ENCODE measurements at regions not wholly inside any gene's neighbourhood (a gene's known extent, or its start where the extent isn't known, plus 50 kb on each side); places are given as distances from the start of the nearest gene placed in this dataset.

DNA sequence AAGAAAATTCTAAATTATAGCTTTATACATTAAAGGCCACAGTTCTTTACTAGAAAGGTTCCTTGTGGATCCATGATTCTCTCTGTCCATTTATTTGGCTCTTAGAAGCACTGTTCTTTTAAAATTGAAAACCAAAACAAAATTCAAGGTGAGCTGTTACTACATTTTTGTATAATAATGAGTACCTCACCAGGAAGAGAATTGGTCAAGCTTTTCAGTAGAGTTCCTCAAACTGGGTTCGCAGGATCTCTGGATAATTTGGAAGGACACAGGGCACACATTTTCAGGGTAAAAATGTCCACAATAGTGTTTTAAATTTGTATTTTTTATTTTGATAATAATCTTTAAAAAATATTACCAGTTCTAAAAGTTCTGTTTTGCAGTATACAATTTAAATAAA lies 93.0 kb downstream of the PPP1R3A start:
- no peaks in the 10 kb centered on the region for H3K27me3 ChIP-seq (ENCODE audit: insufficient read depth, low read length)
- no peaks in the 10 kb centered on the region for H3K27me3 Mint-ChIP-seq
- no peak overlapping the region for H3K27ac Mint-ChIP-seq
- no peak overlapping the region for H3K27ac ChIP-seq (ENCODE audit: low read depth, low read length)
- H3K4me3 ChIP-seq (ENCODE audit: low read length in 2 of 2): no peak overlapping the region
- no peak for DNase-seq
- H3K9me3 ChIP-seq (ENCODE audit: control insufficient read depth in 1 of 2, low read length in 2 of 2): no peaks in the 10 kb centered on the region
- H3K9me3 Mint-ChIP-seq: peaks cover 0 to 3% (median 0%) of the 10 kb centered on the region in 8 donors
- ChIA-PET POLR2A (ENCODE audit: partially characterized antibody) (no interaction called here), CTCF (ENCODE audit: partially characterized antibody) (no interaction called here)
- H3K36me3 ChIP-seq (ENCODE audit: insufficient read depth, low read length): no peaks in the 10 kb centered on the region
- H3K4me1 Mint-ChIP-seq: no peaks in the 10 kb centered on the region
- intact Hi-C loops (cut with micrococcal nuclease): no loop called here
- H3K36me3 Mint-ChIP-seq: no peaks in the 10 kb centered on the region
- no peak overlapping the region for H3K4me3 Mint-ChIP-seq
- no peaks in the 10 kb centered on the region for H3K4me1 ChIP-seq (ENCODE audit: insufficient read depth, low read length)

DNA sequence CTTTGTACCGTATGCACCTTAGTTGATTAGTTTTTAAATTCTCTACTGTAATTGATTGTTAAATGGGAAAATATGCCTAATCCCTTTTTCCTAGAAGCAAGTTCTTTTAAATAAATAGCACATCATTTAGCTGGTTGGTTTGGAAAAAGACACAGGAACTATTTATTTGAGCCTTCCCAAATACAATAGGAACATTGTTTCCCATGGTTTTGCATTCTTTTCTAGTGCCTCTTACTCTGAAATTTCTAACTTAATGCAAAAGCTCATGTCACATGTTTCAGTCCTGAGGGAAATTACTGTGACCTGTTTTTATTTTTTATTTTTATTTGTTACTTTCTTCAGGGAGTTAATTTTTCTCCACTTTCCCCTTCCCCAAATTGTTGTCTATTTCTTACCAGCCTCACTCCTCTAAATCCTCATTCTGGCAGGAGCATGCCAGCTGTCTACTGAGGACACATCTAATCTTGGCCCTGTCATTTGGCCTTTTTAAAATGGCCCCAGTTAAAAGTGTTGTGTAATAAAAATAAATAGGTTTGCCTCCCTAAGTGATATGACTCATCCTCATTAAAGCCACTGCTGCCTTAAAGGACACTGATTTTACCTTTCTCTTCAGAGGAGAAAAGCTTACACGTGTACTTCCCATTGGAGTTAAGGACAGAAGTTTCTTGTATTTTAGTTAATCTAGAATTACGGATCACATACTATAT lies 94.5 kb downstream of the PPP1R3A start:
- H3K27me3 ChIP-seq (ENCODE audit: insufficient read depth, low read length): no peaks in the 10 kb centered on the region
- H3K27me3 Mint-ChIP-seq: no peaks in the 10 kb centered on the region
- H3K9me3 ChIP-seq (ENCODE audit: control insufficient read depth in 1 of 2, low read length in 2 of 2): no peaks in the 10 kb centered on the region
- no peaks in the 10 kb centered on the region for H3K4me1 ChIP-seq (ENCODE audit: insufficient read depth, low read length)
- H3K36me3 ChIP-seq (ENCODE audit: insufficient read depth, low read length): no peaks in the 10 kb centered on the region
- H3K4me3 Mint-ChIP-seq: no peak overlapping the region
- no peak overlapping the region for H3K27ac Mint-ChIP-seq
- H3K36me3 Mint-ChIP-seq: no peaks in the 10 kb centered on the region
- H3K4me1 Mint-ChIP-seq: no peaks in the 10 kb centered on the region
- H3K9me3 Mint-ChIP-seq: peaks cover 0 to 3% (median 0%) of the 10 kb centered on the region in 8 donors
- no peak for DNase-seq
- no peak overlapping the region for H3K27ac ChIP-seq (ENCODE audit: low read depth, low read length)
- intact Hi-C loops (cut with micrococcal nuclease): no loop called here
- POLR2A ChIA-PET (ENCODE audit: partially characterized antibody): no interaction called here
- CTCF ChIA-PET (ENCODE audit: partially characterized antibody): no interaction called here
- H3K4me3 ChIP-seq (ENCODE audit: low read length in 2 of 2): no peak overlapping the region

DNA sequence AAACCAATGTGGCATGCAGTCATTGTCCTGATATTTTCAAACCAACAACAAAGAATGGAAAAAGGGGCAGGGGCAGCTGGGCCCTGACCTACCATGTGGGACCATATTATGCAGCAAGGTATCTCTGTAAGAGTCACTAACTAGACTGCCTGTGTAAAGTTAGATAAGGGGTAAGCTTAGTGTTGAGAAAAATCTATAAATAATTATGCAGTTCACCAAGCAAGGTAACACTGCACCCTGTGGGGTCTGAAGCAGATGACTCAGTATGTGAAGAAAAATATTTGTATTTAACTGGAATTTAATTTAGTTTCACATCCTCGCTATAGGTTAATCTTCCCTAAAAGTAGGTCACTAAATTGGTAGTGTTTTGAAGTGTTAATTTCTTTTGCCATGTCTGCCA lies 99.3 kb downstream of the PPP1R3A start:
- intact Hi-C loops (cut with micrococcal nuclease): no loop called here
- no peaks in the 10 kb centered on the region for H3K27me3 Mint-ChIP-seq
- H3K4me1 Mint-ChIP-seq: no peaks in the 10 kb centered on the region
- ChIA-PET POLR2A (ENCODE audit: partially characterized antibody) (no interaction called here), CTCF (ENCODE audit: partially characterized antibody) (no interaction called here)
- no peaks in the 10 kb centered on the region for H3K9me3 ChIP-seq (ENCODE audit: control insufficient read depth in 1 of 2, low read length in 2 of 2)
- H3K27ac ChIP-seq (ENCODE audit: low read depth, low read length): no peak overlapping the region
- H3K4me3 Mint-ChIP-seq: no peak overlapping the region
- no peak overlapping the region for H3K4me3 ChIP-seq (ENCODE audit: low read length in 2 of 2)
- no peaks in the 10 kb centered on the region for H3K27me3 ChIP-seq (ENCODE audit: insufficient read depth, low read length)
- peaks cover 0 to 2% (median 0%) of the 10 kb centered on the region in 8 donors for H3K9me3 Mint-ChIP-seq
- no peaks in the 10 kb centered on the region for H3K4me1 ChIP-seq (ENCODE audit: insufficient read depth, low read length)
- H3K36me3 ChIP-seq (ENCODE audit: insufficient read depth, low read length): no peaks in the 10 kb centered on the region
- H3K27ac Mint-ChIP-seq: no peak overlapping the region
- no peaks in the 10 kb centered on the region for H3K36me3 Mint-ChIP-seq
- DNase-seq: no peak

DNA sequence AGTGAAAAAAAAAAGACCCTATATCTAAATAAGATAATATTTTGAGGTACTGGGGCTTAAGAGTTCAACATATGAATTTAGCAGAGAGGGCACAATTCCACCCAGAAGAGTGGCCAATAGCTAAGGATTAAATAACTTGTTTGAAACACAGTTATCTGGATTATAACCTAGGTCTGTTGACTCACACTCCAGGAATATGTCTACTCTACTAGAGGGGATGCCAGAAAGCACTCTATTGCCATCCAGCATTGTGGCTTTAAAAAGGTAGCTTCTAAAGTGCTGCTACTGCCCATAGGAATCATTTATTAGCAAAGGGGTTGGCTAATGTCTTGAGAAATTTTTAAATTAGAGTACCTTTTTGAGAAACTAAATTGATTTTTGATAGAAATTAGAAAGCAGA lies 102.2 kb downstream of the PPP1R3A start:
- Mint-ChIP-seq H3K27me3 (no peaks in the 10 kb centered on the region), H3K4me3 (no peak overlapping the region), H3K27ac (no peak overlapping the region), H3K36me3 (no peaks in the 10 kb centered on the region), H3K4me1 (no peaks in the 10 kb centered on the region), H3K9me3 (no peaks in the 10 kb centered on the region)
- Histone ChIP-seq H3K9me3 (ENCODE audit: control insufficient read depth in 1 of 2, low read length in 2 of 2) (no peaks in the 10 kb centered on the region), H3K27ac (ENCODE audit: low read depth, low read length) (no peak overlapping the region), H3K36me3 (ENCODE audit: insufficient read depth, low read length) (no peaks in the 10 kb centered on the region), H3K27me3 (ENCODE audit: insufficient read depth, low read length) (no peaks in the 10 kb centered on the region), H3K4me1 (ENCODE audit: insufficient read depth, low read length) (no peaks in the 10 kb centered on the region), H3K4me3 (ENCODE audit: low read length in 2 of 2) (no peak overlapping the region)
- no peak for DNase-seq
- intact Hi-C loops (cut with micrococcal nuclease): no loop called here
- ChIA-PET CTCF (ENCODE audit: partially characterized antibody) (no interaction called here), POLR2A (ENCODE audit: partially characterized antibody) (no interaction called here)

DNA sequence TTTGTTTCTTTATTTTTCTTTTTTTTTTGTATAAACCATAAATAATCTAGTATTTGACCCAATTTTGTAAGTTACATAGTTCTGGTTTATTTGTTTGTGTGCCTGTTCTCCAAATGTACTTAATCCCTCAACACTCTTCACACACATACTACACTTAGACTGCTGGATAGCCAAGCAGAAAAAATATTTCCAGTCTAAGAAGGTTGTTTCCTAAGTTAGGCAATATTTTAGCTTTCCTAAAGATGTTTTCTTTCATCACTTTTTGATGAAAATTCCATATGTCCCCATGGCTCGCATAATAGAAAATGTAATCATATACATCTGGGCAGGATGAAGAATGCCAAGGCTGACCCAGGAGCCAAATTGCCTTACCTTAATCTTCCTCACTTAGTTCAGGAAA lies 105.3 kb downstream of the PPP1R3A start:
- H3K27ac Mint-ChIP-seq: no peak overlapping the region
- Histone ChIP-seq H3K9me3 (ENCODE audit: control insufficient read depth in 1 of 2, low read length in 2 of 2) (no peaks in the 10 kb centered on the region), H3K27me3 (ENCODE audit: insufficient read depth, low read length) (no peaks in the 10 kb centered on the region), H3K27ac (ENCODE audit: low read depth, low read length) (no peak overlapping the region), H3K36me3 (ENCODE audit: insufficient read depth, low read length) (no peaks in the 10 kb centered on the region), H3K4me1 (ENCODE audit: insufficient read depth, low read length) (no peaks in the 10 kb centered on the region), H3K4me3 (ENCODE audit: low read length in 2 of 2) (no peak overlapping the region)
- no peak for DNase-seq
- ChIA-PET POLR2A (ENCODE audit: partially characterized antibody) (no interaction called here), CTCF (ENCODE audit: partially characterized antibody) (no interaction called here)
- H3K4me1 Mint-ChIP-seq: no peaks in the 10 kb centered on the region
- H3K4me3 Mint-ChIP-seq: no peak overlapping the region
- no peaks in the 10 kb centered on the region for H3K36me3 Mint-ChIP-seq
- H3K9me3 Mint-ChIP-seq: peaks cover 0 to 2% (median 0%) of the 10 kb centered on the region in 8 donors
- H3K27me3 Mint-ChIP-seq: no peaks in the 10 kb centered on the region
- intact Hi-C loops (cut with micrococcal nuclease): no loop called here

DNA sequence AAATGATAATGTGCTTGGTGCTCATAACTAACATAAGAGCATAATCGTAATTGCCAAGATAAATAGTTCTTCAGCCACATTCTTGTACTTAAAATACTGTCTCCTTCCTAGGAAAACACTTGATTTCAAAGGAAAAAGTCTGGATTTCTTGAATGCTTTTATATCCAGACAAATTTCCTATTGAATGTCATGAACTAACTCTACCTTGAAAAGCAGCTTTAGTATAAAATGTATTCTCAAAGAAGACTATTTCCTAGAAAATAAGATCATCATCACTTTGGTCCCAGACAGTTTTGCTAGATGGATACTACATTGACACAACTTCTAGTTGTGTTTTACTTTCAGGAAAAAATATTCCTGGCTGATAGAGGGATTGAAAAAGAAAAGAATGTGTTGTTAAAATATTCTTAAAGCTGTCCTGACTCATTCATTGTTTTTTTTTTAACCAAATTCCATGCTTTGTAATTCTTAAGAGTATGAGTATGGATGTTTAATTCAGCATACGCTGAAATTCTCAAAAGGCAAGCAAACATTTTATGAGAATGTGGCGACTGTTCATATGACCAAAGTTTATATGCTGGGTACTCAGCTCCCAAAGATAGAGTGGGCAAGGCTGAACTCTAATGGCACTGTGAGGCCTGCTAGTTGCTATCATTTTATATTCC lies 106.1 kb downstream of the PPP1R3A start:
- Histone ChIP-seq H3K36me3 (ENCODE audit: insufficient read depth, low read length) (no peaks in the 10 kb centered on the region), H3K4me3 (ENCODE audit: low read length in 2 of 2) (no peak overlapping the region), H3K27me3 (ENCODE audit: insufficient read depth, low read length) (no peaks in the 10 kb centered on the region), H3K27ac (ENCODE audit: low read depth, low read length) (no peak overlapping the region), H3K4me1 (ENCODE audit: insufficient read depth, low read length) (no peaks in the 10 kb centered on the region), H3K9me3 (ENCODE audit: control insufficient read depth in 1 of 2, low read length in 2 of 2) (no peaks in the 10 kb centered on the region)
- intact Hi-C loops (cut with micrococcal nuclease): no loop called here
- no peak for DNase-seq
- Mint-ChIP-seq H3K27ac (no peak overlapping the region), H3K27me3 (no peaks in the 10 kb centered on the region), H3K4me3 (no peak overlapping the region), H3K9me3 (peaks cover 0 to 2% (median 0%) of the 10 kb centered on the region in 8 donors), H3K4me1 (no peaks in the 10 kb centered on the region), H3K36me3 (no peaks in the 10 kb centered on the region)
- POLR2A ChIA-PET (ENCODE audit: partially characterized antibody): no interaction called here
- CTCF ChIA-PET (ENCODE audit: partially characterized antibody): no interaction called here

DNA sequence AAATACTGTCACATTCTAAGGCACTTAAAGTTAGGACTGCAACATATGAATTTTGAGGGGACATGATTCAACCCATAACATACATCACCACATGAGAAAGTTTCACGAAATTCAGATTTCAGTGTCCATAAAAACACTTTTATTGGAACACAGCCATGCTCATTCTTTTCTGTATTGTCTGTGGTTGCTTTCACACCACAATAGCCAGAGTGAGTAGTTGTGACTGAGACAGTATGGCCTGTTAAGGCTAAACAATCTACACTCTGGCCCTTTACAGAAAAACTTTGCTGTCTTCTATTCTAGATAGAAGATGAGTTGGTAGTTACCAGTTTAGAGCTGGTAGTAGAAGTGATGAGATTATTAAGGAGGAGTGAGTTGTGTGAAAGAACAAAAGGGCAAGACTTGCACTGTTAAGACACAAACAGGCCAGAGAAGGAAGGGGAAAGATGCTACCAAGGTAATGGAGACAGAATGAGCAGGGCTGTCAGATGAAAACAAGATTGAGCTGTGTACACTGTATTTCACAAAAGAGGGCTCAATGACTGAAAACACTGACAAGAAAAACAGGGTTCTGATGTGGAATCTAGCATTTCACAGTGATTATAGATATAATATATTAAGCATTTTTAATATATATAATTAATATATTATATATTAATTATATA lies 108.6 kb downstream of the PPP1R3A start:
- Mint-ChIP-seq H3K27ac (peak overlapping the region in 1 of 7 donors; percentile 0), H3K27me3 (no peaks in the 10 kb centered on the region), H3K36me3 (no peaks in the 10 kb centered on the region), H3K4me1 (no peaks in the 10 kb centered on the region), H3K4me3 (no peak overlapping the region), H3K9me3 (peaks cover 0 to 2% (median 0%) of the 10 kb centered on the region in 8 donors)
- H3K9me3 ChIP-seq (ENCODE audit: control insufficient read depth in 1 of 2, low read length in 2 of 2): no peaks in the 10 kb centered on the region
- POLR2A ChIA-PET (ENCODE audit: partially characterized antibody): no interaction called here
- no peaks in the 10 kb centered on the region for H3K27me3 ChIP-seq (ENCODE audit: insufficient read depth, low read length)
- intact Hi-C loops (cut with micrococcal nuclease): no loop called here
- H3K27ac ChIP-seq (ENCODE audit: low read depth, low read length): no peak overlapping the region
- CTCF ChIA-PET (ENCODE audit: partially characterized antibody): no interaction called here
- no peaks in the 10 kb centered on the region for H3K4me1 ChIP-seq (ENCODE audit: insufficient read depth, low read length)
- H3K36me3 ChIP-seq (ENCODE audit: insufficient read depth, low read length): no peaks in the 10 kb centered on the region
- DNase-seq: no peak
- H3K4me3 ChIP-seq (ENCODE audit: low read length in 2 of 2): no peak overlapping the region

Data from CD4-positive, alpha-beta memory T cell (primary cell).